HS-5 (cell line): ENCODE measurements at regions not wholly inside any gene's neighbourhood (a gene's known extent, or its start where the extent isn't known, plus 50 kb on each side); places are given as distances from the start of the nearest gene placed in this dataset.

Experiments
- DNase-seq: peaks from one replicate; pipeline ENCODE4 v3.0.0-alpha.2; 2012; ENCODE audit warnings: low read depth

DNA sequence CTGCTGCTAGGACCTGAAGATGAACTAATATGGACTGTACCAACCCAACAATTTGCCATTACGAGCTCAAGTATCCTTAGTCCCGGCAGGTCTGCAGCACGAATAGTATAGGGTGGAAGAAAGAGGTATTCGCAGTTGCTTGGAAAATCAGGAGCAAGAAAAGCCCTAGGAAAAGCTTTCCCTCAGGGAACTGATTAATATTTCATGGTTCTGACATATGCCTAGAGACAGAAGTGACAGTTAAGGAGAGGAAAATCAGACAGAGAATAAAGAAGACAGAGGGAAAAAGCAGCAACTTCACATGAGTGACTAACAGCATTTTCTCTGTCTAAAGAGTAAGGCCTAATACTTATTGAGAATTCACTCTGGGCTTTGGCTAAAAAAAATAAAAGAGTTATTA, 602.9 kb upstream of the ATP2B1 start:
- DNase-seq = no peak

DNA sequence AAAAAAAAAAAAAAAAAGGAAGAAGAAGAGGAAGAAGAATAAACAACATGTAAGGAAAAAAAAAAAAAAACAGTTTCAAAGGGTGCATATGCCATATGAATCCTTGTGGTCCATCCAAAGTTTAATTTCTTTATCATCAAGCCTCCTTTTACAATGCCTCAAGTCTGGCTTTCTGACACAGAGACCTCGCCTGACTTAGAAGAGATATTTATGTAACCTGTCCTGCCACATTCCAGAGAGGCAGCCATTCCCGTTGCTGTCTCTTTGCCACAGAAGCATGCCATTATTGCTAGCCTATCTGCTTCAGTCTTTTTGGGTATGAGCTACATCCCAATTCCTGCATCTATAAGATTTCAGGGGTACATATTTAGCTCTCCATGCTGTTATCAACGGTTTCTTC, 596.7 kb upstream of the ATP2B1 start:
- DNase-seq = no peak

DNA sequence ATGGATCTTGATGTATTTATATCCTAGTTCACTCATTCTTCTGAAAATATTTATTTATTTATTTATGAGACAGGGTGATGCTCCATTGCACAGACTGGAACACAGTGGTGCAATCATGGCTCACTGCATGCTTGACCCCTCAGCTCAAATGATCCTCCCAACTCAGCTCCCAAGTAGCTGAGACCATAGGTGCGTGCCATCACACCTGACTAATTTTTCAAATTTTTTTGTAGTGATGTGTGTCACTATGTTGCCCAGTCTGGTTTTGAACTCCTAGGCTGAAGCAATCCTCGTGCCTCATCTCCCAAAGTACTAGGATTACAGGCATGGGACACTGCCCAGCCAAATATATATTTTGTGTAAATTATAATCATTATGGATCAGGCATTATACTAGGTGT, 595.6 kb upstream of the ATP2B1 start:
- DNase-seq = no peak

DNA sequence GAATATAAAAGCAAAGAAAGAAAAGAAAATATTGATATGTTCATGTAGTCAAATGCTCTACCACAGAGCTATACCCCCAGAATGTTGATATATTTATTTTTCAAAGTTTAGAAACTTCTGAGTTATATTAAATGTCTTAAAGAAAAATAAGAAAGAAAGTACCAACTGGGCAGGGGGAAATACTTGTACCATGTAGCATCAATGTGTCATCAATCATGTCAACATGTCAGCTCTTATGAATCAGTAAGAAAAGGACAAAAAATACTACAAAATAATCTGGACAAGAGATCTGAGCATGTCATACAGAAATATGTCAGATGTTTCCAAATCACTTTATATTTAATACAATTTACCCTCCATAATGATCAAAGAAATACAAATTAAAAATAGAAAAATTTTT, 595.1 kb upstream of the ATP2B1 start:
- no peak for DNase-seq

DNA sequence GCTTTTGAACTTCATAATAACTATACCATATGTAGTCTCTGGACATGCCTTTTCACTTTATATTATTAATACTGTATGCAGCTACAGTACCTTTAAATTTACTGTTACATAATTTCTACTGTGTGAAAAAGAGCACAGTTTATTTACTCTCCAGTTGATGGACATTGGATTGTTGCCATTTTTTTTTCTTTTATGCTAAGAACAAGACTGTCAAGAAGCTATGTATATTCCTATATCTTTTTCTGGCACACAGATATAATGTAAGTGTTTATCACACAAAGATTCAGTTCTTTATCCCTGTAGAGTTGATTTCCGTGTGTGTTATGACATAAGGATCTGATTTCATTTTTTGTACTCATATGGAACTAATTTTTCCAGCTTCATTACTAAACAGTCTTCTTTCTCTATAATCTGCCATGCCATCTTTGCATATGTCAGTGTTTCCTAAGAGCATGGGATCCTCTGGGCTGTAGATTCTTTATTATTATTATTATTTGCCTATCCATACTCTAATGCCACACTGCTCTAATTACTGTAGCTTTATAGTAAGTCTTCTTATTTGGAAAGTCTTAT, 593.0 kb upstream of the ATP2B1 start:
- no peak for DNase-seq

DNA sequence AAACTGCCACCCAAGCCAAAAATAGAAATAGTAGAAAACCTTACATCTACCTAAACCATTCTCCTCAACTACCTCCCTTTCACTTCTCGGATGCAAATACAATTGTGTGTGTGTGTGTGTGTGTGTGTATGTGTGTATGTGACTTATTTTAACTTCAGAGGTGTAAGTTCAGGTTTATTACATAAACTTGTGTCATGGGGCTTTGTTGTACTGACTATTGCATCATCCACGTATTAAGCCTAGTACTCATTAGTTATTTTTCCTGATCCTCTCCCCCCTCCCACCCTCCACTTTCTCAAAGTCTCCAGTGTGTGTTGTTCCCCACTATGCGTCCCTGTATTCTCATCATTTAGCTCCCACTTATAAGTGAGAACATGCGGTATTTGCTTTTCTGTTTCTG, 592.5 kb upstream of the ATP2B1 start:
- no peak for DNase-seq

DNA sequence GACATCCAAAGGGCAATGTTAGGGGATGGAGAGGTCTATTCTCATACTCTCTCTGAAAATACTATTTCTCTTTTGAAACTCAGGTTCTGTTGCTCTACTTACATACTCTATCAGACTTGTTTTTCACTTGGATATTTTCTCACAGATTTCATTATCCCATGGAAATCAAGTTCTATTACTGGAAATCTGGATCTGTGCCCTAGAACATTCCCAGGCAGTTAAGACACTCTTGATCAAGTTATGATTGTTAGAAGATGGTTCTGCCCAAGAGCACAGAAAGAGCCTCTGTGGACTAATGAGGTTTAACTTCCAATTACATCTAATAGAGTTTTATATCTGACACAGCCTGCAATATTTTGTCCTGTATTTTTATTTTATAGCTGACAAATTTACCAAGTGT, 591.0 kb upstream of the ATP2B1 start:
- no peak for DNase-seq

DNA sequence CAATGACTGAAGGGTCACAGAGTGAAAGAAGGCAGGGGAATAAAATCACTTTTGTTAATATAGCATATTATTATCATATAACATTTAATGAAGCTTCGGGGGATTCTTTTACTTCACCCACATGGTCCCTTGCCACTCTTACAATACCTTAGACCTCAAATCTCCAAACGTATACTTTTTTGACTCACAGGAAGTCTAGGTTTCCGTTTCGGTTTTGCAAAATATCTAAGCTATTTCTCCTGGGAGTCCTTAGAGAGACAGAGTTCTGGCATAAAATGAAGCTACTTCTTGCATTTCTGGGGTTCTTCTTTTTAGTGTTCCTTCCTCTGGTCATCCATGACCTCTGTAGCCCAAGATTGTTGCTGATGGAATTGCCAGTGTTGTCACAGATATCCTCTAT, 590.5 kb upstream of the ATP2B1 start:
- no peak for DNase-seq

DNA sequence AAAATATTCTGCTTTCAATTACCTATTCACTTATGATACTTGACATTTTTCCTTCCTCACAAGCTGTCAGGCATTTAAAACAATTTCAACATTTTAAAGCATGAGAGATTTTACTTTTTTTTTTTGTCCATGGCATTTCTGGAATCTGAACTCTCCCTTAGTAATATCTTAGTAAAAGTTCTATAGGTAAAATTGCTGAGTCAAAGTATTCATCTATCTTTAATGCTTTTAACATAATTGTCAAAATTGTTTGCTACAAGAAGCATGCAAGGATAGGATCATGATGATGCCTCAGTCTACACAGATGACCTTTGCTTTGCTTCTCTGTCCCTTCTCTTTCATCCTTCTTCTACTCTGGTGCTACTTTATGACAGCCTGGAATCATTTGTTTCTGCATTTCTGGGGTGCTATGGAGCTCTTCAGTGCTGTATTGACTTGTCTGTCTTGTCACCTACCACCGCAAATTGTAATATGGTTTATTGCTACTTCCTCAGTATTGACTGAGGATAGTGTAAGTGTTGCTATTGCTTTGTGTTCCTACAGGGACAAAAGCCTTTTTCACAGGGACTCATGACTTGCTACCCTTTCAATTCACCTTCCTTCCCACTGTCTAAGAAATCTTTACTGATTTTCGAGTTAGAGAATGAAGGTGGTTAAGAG, 589.8 kb upstream of the ATP2B1 start:
- DNase-seq = no peak

DNA sequence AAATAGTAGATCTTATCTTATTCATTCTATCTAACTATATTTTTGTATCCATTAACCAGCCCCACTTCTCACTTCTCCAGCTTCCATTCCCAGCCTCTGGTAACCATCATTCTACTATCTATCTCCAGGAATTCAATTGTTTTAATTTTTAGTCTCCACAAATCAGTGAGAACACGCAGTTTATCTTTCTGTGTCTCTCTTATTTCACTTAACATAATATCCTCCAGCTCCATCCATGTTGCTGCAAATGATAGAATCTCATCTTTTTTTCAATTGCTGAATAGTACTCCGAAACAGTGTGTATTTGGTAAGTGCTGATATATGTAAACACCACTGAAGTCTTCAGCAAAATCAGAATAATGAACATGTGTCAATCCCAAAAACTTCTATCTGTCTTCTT, 587.2 kb upstream of the ATP2B1 start:
- no peak for DNase-seq

DNA sequence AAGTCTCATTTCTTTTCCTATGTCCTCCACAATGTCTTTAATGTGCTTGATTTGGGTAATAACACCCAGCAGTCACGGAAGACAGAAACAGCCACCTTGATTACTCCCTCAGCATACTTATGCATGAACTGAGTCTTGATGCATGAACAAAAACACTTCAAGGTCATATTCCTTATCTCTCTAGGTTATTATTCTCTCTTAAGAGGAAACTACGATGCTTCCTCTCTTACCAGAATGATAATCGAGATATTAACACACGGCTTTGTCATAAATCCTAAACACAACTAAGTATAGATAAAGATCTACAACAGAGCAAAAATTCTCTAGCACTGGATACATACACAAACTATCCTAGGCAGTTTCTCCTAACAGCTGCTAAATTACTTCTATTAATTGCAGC, 583.5 kb upstream of the ATP2B1 start:
- DNase-seq = no peak

DNA sequence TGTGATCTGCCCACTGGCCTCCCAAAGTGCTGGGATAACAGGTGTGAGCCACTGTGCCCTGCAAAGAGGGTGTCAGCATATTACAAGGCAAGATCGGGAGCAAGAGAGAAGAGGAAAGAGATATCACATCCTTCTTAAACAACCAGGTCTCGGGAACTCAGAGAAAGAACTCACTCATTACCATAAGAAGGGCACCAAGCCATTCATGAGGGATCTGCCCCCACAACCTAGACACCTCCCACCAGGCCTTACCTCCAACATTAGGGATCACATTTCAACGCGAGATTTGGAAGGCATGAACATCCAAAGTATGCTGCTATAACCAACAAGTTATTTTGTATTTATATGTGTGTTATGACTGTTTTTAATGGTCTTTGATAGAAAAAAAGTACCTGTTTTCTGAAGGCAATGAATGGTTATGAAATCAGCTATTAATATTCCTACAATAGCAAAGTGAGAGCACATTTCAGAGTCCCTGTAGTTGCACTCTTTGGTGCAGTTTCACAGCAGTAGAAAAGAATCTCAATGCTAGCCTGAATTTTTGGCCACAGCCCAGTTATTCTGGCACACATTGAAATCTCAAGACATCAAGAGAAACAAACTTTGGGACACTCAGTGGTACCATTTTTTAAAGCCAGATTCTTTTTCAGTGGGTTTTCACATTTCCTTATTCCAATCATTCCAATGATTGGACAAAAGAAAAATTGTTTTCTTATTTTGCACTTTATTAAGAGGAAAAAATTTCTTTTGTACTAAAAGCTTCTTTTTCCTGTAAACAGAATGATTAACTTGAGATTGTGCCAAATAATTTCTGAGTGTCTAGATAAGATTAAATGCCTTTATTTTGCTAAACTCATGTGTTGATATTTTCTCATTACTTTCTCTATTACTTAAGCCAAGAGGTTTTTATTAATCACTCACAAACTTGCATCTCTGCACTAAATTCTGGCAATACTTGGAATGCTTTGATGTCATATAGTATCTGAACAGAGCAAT, 582.6 kb upstream of the ATP2B1 start:
- DNase-seq = no peak

DNA sequence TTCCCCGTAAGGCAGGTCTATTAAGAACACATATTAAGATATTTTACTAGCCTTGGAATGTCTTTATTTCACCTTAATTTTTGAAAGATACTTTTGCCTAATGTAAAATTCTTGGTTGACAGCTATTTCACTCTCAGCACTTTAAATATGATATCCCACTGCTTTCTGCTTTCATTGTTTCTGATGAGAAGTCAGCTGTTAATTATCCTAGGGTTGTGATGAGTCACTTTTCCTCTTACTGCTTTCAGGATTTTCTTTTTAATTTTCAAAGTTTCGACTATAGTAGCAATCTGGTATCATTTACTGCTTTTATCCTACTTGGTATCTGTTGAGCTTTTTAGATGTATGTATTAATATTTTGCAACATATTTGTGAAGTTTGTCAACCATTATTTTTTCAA, 578.9 kb upstream of the ATP2B1 start:
- DNase-seq = no peak

DNA sequence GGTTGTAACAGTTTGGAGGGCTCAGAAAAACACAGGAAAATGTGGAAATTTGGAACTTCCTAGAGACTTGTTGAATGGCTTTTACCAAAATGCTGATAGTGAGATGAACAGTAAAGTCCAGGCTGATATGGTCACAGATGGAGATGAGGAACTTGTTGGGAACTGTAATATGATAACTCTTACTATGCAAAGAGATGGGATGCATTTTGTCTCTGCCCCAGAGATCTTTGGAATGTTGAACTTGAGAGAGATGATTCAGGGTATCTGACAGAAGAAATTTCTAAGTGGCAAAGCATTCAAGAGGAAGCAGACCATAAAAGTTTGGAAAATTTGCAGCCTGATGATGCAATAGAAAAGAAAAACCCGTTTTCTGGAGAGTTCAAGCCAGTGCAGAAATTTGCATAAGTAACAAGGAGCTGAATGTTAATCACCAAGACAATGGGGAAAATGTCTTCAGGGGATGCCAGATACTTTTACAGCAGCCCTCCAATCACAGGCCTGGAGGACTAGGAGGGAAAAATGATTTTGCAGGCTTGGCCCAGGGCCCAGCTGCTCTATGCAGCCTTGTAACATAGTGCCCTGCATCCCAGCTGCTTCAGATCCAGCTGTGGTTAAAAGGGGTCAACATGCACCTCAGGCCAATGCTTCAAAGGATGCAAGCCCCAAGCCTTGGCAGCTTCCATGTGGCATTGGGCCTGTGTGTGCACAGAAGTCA, 572.7 kb upstream of the ATP2B1 start:
- no peak for DNase-seq

DNA sequence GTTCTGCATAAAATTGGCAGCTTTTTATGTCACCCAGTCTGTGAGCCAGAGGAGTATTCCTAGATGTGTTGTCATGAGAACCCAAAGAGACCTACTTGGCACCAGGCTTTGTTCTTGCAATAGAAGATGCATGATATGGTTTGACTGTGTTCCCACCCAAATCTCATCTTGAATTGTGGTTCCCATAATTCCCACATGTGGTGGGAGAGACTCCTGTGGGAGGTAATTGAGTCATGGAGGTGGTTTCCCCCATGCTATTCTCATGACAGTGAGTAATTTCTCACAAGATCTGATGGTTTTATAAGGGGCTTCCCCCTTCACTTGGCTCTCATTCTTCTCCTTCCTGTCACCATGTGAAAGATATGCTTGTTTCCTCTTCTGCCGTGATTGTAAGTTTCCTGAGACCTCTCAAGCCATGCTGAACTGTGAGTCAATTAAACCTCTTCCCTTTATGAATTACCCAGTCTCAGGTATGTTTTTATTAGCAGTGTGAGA, 572.0 kb upstream of the ATP2B1 start:
- no peak for DNase-seq

DNA sequence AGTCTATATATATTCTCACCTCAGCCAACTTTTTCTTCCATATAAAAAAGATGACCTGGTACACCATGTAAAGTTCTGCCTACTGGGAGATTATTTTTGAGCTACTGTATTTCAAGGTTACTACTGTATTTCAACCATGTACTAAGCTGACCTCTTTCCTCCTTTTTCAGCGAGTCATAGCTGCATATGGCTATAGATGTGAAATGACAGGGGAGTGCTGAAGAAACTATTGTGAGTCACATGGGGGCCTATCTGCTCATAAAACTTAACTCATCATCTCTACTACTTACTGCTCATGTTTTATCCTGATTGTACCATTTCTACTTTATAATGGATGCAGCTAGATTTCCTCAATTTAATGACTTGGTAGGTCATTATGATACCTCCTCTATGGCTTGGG, 571.4 kb upstream of the ATP2B1 start:
- peak; percentile 40 for DNase-seq

DNA sequence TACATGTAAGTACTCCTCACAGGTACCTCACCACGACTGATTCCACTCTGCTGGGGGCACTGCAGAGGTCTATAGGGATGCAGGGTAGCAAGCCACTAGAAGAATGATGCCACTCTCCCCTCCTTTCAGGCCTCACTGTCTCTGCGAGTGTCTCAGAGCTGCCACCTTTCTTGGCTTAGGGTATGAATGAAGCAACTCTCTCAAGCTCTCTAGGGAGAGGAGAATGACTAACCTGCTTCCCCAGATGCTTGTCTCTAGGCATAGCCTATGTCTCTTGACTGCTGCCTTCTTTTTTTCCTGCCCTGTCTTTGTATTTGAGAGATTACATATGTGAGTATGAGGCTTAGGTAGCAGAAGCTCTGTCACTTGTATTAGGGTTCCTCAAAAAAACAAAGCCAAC, 566.5 kb upstream of the ATP2B1 start:
- no peak for DNase-seq

DNA sequence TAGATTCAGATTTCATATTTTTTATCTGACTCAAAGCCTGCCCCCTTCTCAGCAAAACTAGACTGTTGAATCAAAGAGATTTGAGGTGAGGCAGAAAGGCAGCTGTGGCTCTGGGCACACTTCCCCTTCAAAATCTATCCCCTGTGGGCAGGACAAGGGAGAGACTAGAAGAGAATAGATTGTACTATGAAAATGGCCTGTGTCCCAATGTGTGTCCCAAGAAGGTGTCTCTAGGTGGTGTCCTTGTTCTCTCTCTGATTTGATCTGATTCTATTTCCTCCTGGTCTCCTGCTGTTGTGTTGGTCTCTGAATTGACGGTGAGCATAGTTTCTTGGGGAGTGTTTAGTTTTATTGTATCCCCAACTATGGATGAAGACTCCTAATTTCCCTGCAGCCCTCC, 565.8 kb upstream of the ATP2B1 start:
- no peak for DNase-seq

DNA sequence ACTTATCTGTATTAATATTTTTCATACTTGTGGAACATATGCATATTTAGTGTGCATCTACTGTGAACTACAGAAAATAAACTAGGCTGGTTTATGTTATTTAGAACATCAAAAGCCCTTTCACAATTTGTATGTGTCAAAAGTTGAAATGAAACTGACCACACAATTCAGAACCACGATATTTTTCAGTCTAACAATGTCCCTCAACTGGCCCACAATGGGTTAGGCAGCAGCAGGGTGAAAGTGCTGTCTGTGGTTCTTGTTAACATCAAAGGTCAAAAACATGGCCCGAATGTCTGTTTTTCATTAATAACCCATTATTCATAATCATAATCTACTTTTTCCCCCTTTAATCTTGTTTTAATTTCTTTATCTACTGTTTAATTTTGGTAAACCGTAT, 559.9 kb upstream of the ATP2B1 start:
- DNase-seq = no peak

DNA sequence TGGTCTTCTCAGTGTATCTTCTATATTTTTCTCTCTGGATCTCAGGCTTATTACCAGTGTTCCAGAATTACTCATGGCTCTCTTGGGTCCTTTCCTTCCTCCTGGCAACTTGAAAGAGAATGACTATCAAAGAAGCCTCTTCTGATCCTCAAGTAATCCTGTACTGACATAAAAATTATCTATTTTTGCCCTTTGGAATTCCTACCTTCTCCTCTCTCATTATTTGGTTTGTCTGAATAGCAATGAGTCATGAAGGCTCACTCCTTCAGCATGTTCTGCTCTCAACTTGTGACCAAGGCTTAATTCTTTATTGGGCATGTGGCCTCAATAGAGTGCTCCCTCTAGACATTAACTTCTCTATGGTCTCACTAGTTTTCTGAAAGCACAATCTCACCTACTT, 553.6 kb upstream of the ATP2B1 start:
- DNase-seq = no peak

DNA sequence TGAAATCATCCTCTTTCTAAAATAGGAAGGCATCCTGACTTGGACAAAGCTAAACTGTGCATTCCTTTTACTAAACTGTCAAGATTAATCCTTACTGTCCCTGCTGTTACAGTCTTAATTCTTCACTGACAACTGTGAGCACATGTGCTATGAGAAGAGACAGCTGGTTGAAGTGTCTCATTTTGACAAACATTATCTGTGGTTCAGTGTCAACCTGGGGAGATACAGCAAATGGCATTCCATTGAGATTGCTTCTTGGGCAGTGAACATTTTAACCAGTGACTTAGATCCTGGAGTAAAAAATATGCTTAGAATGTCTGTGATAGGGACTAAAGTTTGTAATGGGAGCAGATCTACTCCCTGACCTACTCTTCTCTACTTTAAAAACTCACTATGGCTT, 552.6 kb upstream of the ATP2B1 start:
- no peak for DNase-seq

DNA sequence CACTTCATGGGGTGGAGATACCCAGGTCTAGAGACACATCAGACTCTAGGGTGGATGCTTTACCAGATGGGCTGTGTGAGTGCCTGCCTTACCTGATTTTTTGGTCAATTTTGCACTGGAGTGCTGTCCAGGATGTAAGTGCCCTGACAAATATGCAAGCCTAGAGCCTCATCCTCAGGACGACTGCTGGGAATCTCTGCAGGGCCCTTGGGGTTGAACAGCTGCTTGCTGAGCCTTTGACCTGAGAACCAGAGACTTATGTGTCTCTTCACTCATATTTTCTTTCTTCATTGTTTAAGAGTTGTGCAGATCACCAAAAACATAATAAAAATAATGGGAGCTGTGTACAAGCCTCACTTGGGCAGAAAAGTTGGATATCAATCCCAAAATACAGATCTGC, 551.5 kb upstream of the ATP2B1 start:
- no peak for DNase-seq
